Left renal cortex interstitium (tissue), 4 donors: ENCODE measurements at regions not wholly inside any gene's neighbourhood (a gene's known extent, or its start where the extent isn't known, plus 50 kb on each side); places are given as distances from the start of the nearest gene placed in this dataset.
"Not testable (repeated sequence)": the region's sequence is repeated elsewhere in the genome, so short reads cannot be mapped to it uniquely, and the experiment has no call there.

Experiments used
- DNase-seq, 4 donors: peaks; one replicate each; pipeline ENCODE4 v3.0.0-alpha.2; 2013; ENCODE audit warnings: low read depth in 4 of 4, low spot score in 2 of 4, missing footprints in 1 of 4

DNA sequence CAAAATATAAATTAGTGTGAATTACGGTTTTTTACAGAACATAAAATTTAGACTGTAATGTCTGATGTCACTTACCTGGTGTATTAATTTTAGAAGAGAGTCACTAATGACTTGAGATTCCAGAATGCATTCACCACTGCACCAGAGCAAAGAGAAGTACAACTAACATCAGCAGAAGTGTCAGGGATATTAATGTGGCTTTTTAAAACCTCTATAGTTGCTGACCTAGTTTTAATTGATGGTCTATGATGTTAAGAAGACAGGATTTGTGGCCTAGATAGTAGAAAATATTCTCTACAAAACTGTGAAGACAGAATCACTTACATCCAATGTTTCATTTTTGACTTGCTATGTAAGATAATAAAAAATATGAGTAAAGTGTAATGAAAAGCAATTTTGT is 1181.6 kb downstream of the RAPGEF2 start:
- DNase-seq = no peak

DNA sequence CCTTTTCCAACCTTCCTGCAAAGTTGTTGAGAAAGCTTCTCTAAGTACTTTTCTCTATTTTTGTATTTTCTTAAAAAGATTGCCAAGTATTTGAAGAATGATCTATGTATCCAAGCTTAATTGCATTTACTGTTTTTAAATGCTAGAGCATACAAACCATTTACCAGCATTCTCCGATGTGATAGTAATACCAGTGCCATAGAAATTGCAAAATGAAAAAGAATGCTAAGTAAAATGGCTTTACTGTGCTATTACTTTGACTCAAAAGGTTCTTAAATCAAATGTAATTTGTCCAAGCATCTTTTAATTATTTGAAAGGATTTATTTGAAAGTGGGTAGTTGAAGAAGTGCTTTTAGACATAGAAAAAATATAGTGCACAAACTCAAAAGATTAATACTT is 1183.2 kb downstream of the RAPGEF2 start:
- DNase-seq = no peak

GRCh38 chr4:160296476-160296875 is 1193.6 kb downstream of the RAPGEF2 start:
- no peak for DNase-seq

- DNase-seq = no peak
Measured at GRCh38 chr4:160299177-160299576, 1196.3 kb downstream of the RAPGEF2 start.

DNA sequence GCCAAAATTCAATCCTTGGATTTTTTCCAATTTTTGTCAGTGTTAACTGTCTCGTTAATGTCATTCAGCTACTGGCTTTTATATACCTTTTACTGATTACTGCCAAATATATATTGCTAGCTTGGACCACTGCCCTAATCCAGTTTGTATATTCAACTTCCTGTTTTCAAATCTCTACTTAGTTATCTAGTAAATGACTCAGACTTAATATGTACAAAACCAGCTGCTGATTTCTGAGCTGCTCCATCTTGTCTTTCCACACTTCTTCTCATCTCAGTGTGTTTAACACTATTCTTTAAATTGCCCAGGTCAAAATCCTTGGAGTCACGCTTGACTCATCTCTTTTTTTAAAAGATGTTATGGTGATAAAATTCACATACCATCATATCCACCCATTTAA is 1196.7 kb downstream of the RAPGEF2 start:
- no peak for DNase-seq

GRCh38 chr4:160316036-160316435 is 1213.2 kb downstream of the RAPGEF2 start:
- no peak for DNase-seq

- DNase-seq = no peak
Measured at GRCh38 chr4:160318567-160319220, 1215.8 kb downstream of the RAPGEF2 start.

- DNase-seq = no peak
Measured at GRCh38 chr4:160319221-160319867, 1216.5 kb downstream of the RAPGEF2 start.

DNA sequence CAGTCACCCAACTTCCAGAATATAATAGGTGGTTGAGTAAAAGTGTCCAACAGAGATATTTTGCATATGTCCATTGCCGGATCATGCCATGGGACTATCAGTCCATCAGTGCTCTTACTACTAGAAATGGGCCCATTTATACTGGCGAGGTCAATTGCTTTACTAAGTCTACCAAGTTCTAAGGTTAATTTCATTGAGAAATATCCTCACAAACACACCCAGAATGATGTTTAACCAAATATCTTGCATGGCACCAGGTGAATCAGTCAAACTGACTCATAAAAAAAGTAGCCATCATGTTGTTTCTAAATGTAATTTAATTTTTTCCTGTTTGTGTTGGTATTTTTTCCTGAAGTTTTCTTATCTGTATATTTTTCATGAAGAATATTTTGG is 1217.0 kb downstream of the RAPGEF2 start:
- DNase-seq = no peak

DNA sequence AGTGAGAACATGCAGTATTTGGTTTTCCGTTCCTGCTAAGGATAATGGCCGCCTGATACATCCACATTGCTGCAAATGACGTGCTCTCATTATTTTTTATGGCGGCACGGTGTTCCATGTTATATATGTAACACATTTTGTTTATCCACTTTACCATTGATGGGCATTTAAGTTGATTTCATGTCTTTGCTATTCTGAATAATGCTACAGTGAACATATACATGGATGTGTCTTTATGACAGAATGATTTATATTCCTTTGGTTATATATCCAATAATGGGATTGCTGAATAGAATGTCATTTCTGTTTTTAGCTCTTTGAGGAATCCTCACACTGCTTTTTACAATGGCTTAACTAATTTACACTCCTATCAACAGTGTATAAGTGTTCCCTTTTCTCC is 1223.2 kb downstream of the RAPGEF2 start:
- DNase-seq = no peak

- DNase-seq = no peak
Measured at GRCh38 chr4:160347197-160347596, 1244.3 kb downstream of the RAPGEF2 start.

DNA sequence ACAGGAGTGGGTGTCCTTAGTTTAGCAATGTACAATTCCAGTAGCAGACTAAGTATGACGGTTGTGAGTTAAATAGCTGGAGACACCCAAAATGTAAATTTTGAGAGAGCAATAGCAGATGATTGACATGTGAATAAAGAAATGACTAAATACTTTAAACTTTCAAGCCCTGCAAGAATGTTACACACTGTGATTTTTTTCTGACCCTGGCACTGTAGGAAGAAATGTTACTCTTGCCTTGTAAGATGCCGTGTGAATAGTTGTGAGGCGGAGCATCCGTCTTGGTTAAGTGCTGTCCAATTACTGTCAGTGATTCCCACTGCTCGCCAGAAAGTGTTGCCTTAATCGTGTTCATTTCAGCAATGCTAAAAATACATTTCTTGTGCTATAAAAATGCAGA is 1248.1 kb downstream of the RAPGEF2 start:
- DNase-seq = no peak

- no peak for DNase-seq
Measured at GRCh38 chr4:160352637-160353036, 1249.8 kb downstream of the RAPGEF2 start.

- no peak for DNase-seq
Measured at GRCh38 chr4:160353548-160353947, 1250.7 kb downstream of the RAPGEF2 start.

GRCh38 chr4:160362478-160362877 is 1259.6 kb downstream of the RAPGEF2 start:
- DNase-seq = no peak

GRCh38 chr4:160364217-160364616 is 1261.3 kb downstream of the RAPGEF2 start:
- no peak for DNase-seq

- DNase-seq = not testable (repeated sequence)
Measured at GRCh38 chr4:160364665-160365064, 1261.8 kb downstream of the RAPGEF2 start.

DNA sequence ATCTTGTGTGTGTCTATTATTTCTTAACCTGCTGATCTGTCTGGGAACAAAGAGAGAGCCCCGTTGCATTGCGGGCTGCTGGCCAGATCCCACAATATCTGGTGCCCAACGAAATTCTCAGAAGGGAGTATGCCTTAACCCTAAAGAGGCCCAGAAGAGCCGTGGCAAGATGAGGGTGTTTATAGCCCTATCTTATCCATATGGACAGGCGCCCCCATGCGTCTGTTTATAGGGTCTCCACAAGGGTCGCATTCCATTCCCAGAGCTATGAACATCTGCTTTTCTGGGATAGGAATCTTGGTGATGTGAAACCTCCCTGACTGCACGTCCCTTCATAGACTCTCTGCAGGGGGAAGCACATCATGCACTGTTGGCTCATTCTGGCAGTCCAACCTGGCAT is 1262.5 kb downstream of the RAPGEF2 start:
- DNase-seq = not testable (repeated sequence)

GRCh38 chr4:160370046-160370445 is 1267.2 kb downstream of the RAPGEF2 start:
- no peak for DNase-seq

DNA sequence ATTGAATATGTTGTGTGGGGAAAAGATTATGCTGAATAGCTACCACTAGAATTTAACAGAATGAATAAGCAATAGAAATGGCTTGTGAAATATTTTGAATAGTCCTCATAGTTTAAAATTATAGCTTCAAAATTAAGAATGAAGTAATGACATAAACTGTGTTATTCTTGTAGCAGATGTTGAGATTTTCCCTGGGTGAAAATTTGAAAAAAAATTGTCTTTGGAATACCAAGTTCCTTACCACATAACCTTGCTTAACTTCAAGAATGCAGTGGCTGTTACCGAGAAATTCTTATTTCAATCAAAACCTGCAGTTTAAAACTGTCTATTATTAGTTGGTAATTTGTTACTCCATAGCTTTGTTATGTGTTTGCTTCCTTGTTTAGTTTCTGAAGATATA is 1268.6 kb downstream of the RAPGEF2 start:
- DNase-seq = no peak

DNA sequence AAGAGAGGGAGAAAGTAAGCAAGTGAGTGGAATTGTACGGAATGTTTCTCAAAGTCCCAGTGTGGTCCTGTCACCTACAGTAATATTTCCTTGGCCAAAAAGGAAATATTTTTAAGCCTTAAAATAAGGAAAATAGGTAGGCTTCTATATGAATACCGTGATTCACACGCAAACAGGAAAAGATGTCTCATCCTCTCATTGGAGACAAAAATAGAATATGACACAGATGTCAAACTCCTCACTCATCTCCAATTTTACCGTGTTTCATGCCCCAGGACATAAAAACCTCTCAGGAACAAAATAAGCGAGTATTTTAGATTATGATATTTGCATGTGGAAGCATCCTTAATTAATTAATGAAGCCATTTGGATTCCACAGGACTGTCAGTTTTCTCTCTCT is 1269.5 kb downstream of the RAPGEF2 start:
- no peak for DNase-seq

- no peak for DNase-seq
Measured at GRCh38 chr4:160373911-160374310, 1271.0 kb downstream of the RAPGEF2 start.
